ELR (cell line): ENCODE measurements at regions not wholly inside any gene's neighbourhood (a gene's known extent, or its start where the extent isn't known, plus 50 kb on each side); places are given as distances from the start of the nearest gene placed in this dataset.

Experiments
- DNase-seq: peaks from one replicate; pipeline ENCODE4 v3.0.0-alpha.2; 2015; ENCODE audit warnings: low read depth

- DNase-seq = peak; percentile 16
Observed at GRCh38 chr10:60664859-60665258, 113.4 kb upstream of the CDK1 start.

GRCh38 chr10:60663850-60664249, 114.4 kb upstream of the CDK1 start:
- DNase-seq = no peak

GRCh38 chr10:60662917-60663614, 115.2 kb upstream of the CDK1 start:
- peak; percentile 49 for DNase-seq

- peak; percentile 79 for DNase-seq
Observed at GRCh38 chr10:60661637-60662036, 116.6 kb upstream of the CDK1 start.

- no peak for DNase-seq
Observed at GRCh38 chr10:60660625-60661024, 117.7 kb upstream of the CDK1 start.

- DNase-seq = peak; percentile 84
Observed at GRCh38 chr10:60654813-60655464, 123.3 kb upstream of the CDK1 start.

GRCh38 chr10:60652628-60653027, 125.7 kb upstream of the CDK1 start:
- no peak for DNase-seq

GRCh38 chr10:60650378-60650800, 127.9 kb upstream of the CDK1 start:
- DNase-seq = no peak

- no peak for DNase-seq
Observed at GRCh38 chr10:60649485-60650377, 128.5 kb upstream of the CDK1 start.

- DNase-seq = no peak
Observed at GRCh38 chr10:60648761-60649160, 129.5 kb upstream of the CDK1 start.

- peak; percentile 65 for DNase-seq
Observed at GRCh38 chr10:60646966-60647796, 131.1 kb upstream of the CDK1 start.

GRCh38 chr10:60645980-60646379, 132.3 kb upstream of the CDK1 start:
- DNase-seq = no peak

- DNase-seq = no peak
Observed at GRCh38 chr10:60644436-60645130, 133.7 kb upstream of the CDK1 start.

GRCh38 chr10:60643874-60644273, 134.4 kb upstream of the CDK1 start:
- DNase-seq = no peak

GRCh38 chr10:60629332-60629731, 148.9 kb upstream of the CDK1 start:
- no peak for DNase-seq

- no peak for DNase-seq
Observed at GRCh38 chr10:60627778-60628748, 150.2 kb upstream of the CDK1 start.

- DNase-seq = no peak
Observed at GRCh38 chr10:60626037-60626436, 152.2 kb upstream of the CDK1 start.

- no peak for DNase-seq
Observed at GRCh38 chr10:60623627-60624026, 154.7 kb upstream of the CDK1 start.

- no peak for DNase-seq
Observed at GRCh38 chr10:60621018-60621417, 157.3 kb upstream of the CDK1 start.

GRCh38 chr10:60618861-60619260, 159.4 kb upstream of the CDK1 start:
- no peak for DNase-seq
